GM23338 (cell line): ENCODE measurements at regions not wholly inside any gene's neighbourhood (a gene's known extent, or its start where the extent isn't known, plus 50 kb on each side); places are given as distances from the start of the nearest gene placed in this dataset.

Experiments used
- ATAC-seq: fragments of 200-7000 bp; cut with Tn5 transposase; 3 replicates; pipeline ENCODE4 v1.9.1; 2020
- DNase-seq: peaks from one replicate; pipeline ENCODE4 v3.0.0-alpha.2; 2015; ENCODE audit warnings: low spot score
- H2AFZ ChIP-seq: fragments of 200-600 bp; sonication (generic); 2 replicates; pipeline ENCODE4 v1.8.0; 2016; ENCODE audit warnings: antibody characterized with exemption, mild to moderate bottlenecking, moderate library complexity
- H3F3A ChIP-seq: fragments of 200-600 bp; sonication (generic); replicated peaks from 2 replicates; pipeline ENCODE4 v1.8.0; 2017; ENCODE audit warnings: antibody characterized with exemption, mixed run types, low read depth
- H3K27ac ChIP-seq: fragments of 200-600 bp; sonication (generic); 2 replicates; pipeline ENCODE4 v1.6.1; 2016; ENCODE audit warnings: low read depth
- H3K27me3 ChIP-seq: fragments of 200-600 bp; sonication (generic); 2 replicates; pipeline ENCODE4 v1.8.0; 2016; ENCODE audit warnings: mild to moderate bottlenecking, mixed run types, moderate library complexity; ENCODE audit not compliant: insufficient read depth
- H3K36me3 ChIP-seq: fragments of 200-600 bp; sonication (generic); 2 replicates; pipeline ENCODE4 v1.8.0; 2016; ENCODE audit warnings: mild to moderate bottlenecking; ENCODE audit not compliant: insufficient read depth
- H3K4me1 ChIP-seq: fragments of 200-600 bp; sonication (generic); 2 replicates; pipeline ENCODE4 v1.8.0; 2016; ENCODE audit warnings: mild to moderate bottlenecking, moderate library complexity; ENCODE audit not compliant: insufficient read depth
- H3K4me2 ChIP-seq: fragments of 200-600 bp; sonication (generic); 2 replicates; pipeline ENCODE4 v1.7.1; 2017; ENCODE audit warnings: mixed run types
- H3K4me3 ChIP-seq: fragments of 200-600 bp; sonication (generic); 2 replicates; pipeline ENCODE4 v1.6.1; 2016; ENCODE audit warnings: mixed run types
- H3K79me2 ChIP-seq: fragments of 200-600 bp; sonication (generic); replicated peaks from 2 replicates; pipeline ENCODE4 v1.8.0; 2017; ENCODE audit warnings: mild to moderate bottlenecking; ENCODE audit not compliant: insufficient read depth
- H3K9me2 ChIP-seq: fragments of 200-600 bp; sonication (generic); 2 replicates; pipeline ENCODE4 v1.8.0; 2017; ENCODE audit not compliant: insufficient read depth
- H4K20me1 ChIP-seq: fragments of 200-600 bp; sonication (generic); replicated peaks from 2 replicates; pipeline ENCODE4 v1.8.0; 2017; ENCODE audit warnings: mild to moderate bottlenecking; ENCODE audit not compliant: insufficient read depth
- H3K27ac Mint-ChIP-seq: 2 replicates; pipeline ENCODE4 v1.8.0; 2020; ENCODE audit warnings: inconsistent platforms, mild to moderate bottlenecking, moderate library complexity, mixed read lengths
- H3K27me3 Mint-ChIP-seq: 3 replicates; pipeline ENCODE4 v1.8.0; 2022; ENCODE audit warnings: low read depth, mild to moderate bottlenecking, moderate library complexity, mixed read lengths, inconsistent platforms; ENCODE audit not compliant: insufficient read depth, poor library complexity
- H3K36me3 Mint-ChIP-seq: 3 replicates; pipeline ENCODE4 v1.8.0; 2021; ENCODE audit warnings: low read depth, mild to moderate bottlenecking, inconsistent platforms, moderate library complexity, mixed read lengths
- H3K4me1 Mint-ChIP-seq: 3 replicates; pipeline ENCODE4 v1.8.0; 2020; ENCODE audit warnings: mild to moderate bottlenecking, inconsistent platforms, mixed read lengths
- H3K4me3 Mint-ChIP-seq: 3 replicates; pipeline ENCODE4 v1.8.0; 2021; ENCODE audit warnings: moderate library complexity, mild to moderate bottlenecking, inconsistent platforms, mixed read lengths
- H3K9me3 Mint-ChIP-seq: 3 replicates; pipeline ENCODE4 v1.8.0; 2020; ENCODE audit warnings: moderate library complexity, mild to moderate bottlenecking, inconsistent platforms, mixed read lengths
- EZH2 ChIP-seq: fragments of 200-600 bp; sonication (generic); IDR thresholded peaks from one replicate; pipeline ENCODE4 v1.8.0; 2017; ENCODE audit warnings: antibody characterized with exemption, mild to moderate bottlenecking, low read depth; ENCODE audit not compliant: unreplicated experiment
- EZH2phosphoT487 ChIP-seq: fragments of 200-600 bp; sonication (generic); IDR thresholded peaks from one replicate; pipeline ENCODE4 v1.8.1; 2018; ENCODE audit warnings: antibody characterized with exemption; ENCODE audit not compliant: unreplicated experiment
- JUNB ChIP-seq: IDR thresholded peaks from one replicate; pipeline ENCODE4 v1.6.1; 2016; ENCODE audit warnings: antibody characterized with exemption; ENCODE audit not compliant: unreplicated experiment
- NANOG ChIP-seq: IDR thresholded peaks from 2 replicates; pipeline ENCODE4 v1.6.1; 2016; ENCODE audit warnings: antibody characterized with exemption, borderline replicate concordance
- POLR2AphosphoS5 ChIP-seq: IDR thresholded peaks from 2 replicates; pipeline ENCODE4 v1.6.1; 2016; ENCODE audit warnings: antibody characterized with exemption, low read depth
- ZNF114 ChIP-seq: fragments of 250-450 bp; sonication (Bioruptor Pico); IDR thresholded peaks from 2 replicates; pipeline ENCODE4 v1.5.0; 2020; ENCODE audit warnings: mild to moderate bottlenecking, moderate library complexity
- TF ChIP-seq, protein P1 (sequence below): fragments of 250-450 bp; sonication (Bioruptor Pico); IDR thresholded peaks from 2 replicates; pipeline ENCODE4 v1.5.0; 2020; ENCODE audit warnings: mild to moderate bottlenecking, moderate library complexity
- TF ChIP-seq, protein P2 (sequence below), 2 experiments: fragments of 200-600 bp in 1 of 2; sonication (generic) in 1 of 2; conservative IDR thresholded peaks; 2 replicates each; pipeline versions ENCODE4 v1.5.1 to v1.6.1; 2016 to 2017; ENCODE audit warnings: antibody characterized with exemption in 2 of 2, low read depth in 2 of 2, mild to moderate bottlenecking in 2 of 2, moderate library complexity in 1 of 2

- H3K4me3 Mint-ChIP-seq, result no peak overlapping the region
- Histone ChIP-seq H3K4me2 (no peak overlapping the region), H2AFZ (no peak overlapping the region), H3F3A (no peaks in the 10 kb centered on the region), H3K4me3 (no peak overlapping the region), H4K20me1 (no peaks in the 10 kb centered on the region), H3K9me2 (peaks cover 7% of the 10 kb centered on the region), H3K27ac (no peak overlapping the region), H3K79me2 (no peaks in the 10 kb centered on the region), H3K4me1 (no peaks in the 10 kb centered on the region), H3K36me3 (no peaks in the 10 kb centered on the region), H3K27me3 (no peaks in the 10 kb centered on the region)
- H3K27me3 Mint-ChIP-seq, result peaks cover 2% of the 10 kb centered on the region
- ATAC-seq (no peak), DNase-seq (no peak)
- H3K27ac Mint-ChIP-seq, result no peak overlapping the region
- TF ChIP-seq EZH2phosphoT487, result no peak
- no peak for TF ChIP-seq ZNF114 (CRISPR knock-in tag)
- no peak for TF ChIP-seq JUNB
- TF ChIP-seq, protein P1, sequence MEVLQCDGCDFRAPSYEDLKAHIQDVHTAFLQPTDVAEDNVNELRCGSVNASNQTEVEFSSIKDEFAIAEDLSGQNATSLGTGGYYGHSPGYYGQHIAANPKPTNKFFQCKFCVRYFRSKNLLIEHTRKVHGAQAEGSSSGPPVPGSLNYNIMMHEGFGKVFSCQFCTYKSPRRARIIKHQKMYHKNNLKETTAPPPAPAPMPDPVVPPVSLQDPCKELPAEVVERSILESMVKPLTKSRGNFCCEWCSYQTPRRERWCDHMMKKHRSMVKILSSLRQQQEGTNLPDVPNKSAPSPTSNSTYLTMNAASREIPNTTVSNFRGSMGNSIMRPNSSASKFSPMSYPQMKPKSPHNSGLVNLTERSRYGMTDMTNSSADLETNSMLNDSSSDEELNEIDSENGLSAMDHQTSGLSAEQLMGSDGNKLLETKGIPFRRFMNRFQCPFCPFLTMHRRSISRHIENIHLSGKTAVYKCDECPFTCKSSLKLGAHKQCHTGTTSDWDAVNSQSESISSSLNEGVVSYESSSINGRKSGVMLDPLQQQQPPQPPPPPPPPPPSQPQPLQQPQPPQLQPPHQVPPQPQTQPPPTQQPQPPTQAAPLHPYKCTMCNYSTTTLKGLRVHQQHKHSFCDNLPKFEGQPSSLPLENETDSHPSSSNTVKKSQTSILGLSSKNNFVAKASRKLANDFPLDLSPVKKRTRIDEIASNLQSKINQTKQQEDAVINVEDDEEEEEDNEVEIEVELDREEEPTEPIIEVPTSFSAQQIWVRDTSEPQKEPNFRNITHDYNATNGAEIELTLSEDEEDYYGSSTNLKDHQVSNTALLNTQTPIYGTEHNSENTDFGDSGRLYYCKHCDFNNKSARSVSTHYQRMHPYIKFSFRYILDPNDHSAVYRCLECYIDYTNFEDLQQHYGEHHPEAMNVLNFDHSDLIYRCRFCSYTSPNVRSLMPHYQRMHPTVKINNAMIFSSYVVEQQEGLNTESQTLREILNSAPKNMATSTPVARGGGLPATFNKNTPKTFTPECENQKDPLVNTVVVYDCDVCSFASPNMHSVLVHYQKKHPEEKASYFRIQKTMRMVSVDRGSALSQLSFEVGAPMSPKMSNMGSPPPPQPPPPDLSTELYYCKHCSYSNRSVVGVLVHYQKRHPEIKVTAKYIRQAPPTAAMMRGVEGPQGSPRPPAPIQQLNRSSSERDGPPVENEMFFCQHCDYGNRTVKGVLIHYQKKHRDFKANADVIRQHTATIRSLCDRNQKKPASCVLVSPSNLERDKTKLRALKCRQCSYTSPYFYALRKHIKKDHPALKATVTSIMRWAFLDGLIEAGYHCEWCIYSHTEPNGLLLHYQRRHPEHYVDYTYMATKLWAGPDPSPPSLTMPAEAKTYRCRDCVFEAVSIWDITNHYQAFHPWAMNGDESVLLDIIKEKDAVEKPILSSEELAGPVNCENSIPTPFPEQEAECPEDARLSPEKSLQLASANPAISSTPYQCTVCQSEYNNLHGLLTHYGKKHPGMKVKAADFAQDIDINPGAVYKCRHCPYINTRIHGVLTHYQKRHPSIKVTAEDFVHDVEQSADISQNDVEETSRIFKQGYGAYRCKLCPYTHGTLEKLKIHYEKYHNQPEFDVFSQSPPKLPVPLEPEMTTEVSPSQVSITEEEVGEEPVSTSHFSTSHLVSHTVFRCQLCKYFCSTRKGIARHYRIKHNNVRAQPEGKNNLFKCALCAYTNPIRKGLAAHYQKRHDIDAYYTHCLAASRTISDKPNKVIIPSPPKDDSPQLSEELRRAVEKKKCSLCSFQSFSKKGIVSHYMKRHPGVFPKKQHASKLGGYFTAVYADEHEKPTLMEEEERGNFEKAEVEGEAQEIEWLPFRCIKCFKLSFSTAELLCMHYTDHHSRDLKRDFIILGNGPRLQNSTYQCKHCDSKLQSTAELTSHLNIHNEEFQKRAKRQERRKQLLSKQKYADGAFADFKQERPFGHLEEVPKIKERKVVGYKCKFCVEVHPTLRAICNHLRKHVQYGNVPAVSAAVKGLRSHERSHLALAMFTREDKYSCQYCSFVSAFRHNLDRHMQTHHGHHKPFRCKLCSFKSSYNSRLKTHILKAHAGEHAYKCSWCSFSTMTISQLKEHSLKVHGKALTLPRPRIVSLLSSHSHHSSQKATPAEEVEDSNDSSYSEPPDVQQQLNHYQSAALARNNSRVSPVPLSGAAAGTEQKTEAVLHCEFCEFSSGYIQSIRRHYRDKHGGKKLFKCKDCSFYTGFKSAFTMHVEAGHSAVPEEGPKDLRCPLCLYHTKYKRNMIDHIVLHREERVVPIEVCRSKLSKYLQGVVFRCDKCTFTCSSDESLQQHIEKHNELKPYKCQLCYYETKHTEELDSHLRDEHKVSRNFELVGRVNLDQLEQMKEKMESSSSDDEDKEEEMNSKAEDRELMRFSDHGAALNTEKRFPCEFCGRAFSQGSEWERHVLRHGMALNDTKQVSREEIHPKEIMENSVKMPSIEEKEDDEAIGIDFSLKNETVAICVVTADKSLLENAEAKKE (CRISPR knock-in tag), result no peak
- no peak for TF ChIP-seq NANOG
- TF ChIP-seq EZH2, result no peak
- TF ChIP-seq, protein P2, sequence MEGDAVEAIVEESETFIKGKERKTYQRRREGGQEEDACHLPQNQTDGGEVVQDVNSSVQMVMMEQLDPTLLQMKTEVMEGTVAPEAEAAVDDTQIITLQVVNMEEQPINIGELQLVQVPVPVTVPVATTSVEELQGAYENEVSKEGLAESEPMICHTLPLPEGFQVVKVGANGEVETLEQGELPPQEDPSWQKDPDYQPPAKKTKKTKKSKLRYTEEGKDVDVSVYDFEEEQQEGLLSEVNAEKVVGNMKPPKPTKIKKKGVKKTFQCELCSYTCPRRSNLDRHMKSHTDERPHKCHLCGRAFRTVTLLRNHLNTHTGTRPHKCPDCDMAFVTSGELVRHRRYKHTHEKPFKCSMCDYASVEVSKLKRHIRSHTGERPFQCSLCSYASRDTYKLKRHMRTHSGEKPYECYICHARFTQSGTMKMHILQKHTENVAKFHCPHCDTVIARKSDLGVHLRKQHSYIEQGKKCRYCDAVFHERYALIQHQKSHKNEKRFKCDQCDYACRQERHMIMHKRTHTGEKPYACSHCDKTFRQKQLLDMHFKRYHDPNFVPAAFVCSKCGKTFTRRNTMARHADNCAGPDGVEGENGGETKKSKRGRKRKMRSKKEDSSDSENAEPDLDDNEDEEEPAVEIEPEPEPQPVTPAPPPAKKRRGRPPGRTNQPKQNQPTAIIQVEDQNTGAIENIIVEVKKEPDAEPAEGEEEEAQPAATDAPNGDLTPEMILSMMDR (conservative IDR thresholded peaks at IDR 0.05; ENCODE audit: low read depth in 2 of 2), result no peak
- no peak for TF ChIP-seq POLR2AphosphoS5
- H3K36me3 Mint-ChIP-seq, result no peaks in the 10 kb centered on the region
- no peaks in the 10 kb centered on the region for H3K4me1 Mint-ChIP-seq
- H3K9me3 Mint-ChIP-seq, result no peaks in the 10 kb centered on the region
These were observed 146.4 kb upstream of the TNC start for GRCh38 chr9:115264313-115264712.
